ENCODE measurements at regions not wholly inside any gene's neighbourhood (a gene's known extent, or its start where the extent isn't known, plus 50 kb on each side); places are given as distances from the start of the nearest gene placed in this dataset.

DNA sequence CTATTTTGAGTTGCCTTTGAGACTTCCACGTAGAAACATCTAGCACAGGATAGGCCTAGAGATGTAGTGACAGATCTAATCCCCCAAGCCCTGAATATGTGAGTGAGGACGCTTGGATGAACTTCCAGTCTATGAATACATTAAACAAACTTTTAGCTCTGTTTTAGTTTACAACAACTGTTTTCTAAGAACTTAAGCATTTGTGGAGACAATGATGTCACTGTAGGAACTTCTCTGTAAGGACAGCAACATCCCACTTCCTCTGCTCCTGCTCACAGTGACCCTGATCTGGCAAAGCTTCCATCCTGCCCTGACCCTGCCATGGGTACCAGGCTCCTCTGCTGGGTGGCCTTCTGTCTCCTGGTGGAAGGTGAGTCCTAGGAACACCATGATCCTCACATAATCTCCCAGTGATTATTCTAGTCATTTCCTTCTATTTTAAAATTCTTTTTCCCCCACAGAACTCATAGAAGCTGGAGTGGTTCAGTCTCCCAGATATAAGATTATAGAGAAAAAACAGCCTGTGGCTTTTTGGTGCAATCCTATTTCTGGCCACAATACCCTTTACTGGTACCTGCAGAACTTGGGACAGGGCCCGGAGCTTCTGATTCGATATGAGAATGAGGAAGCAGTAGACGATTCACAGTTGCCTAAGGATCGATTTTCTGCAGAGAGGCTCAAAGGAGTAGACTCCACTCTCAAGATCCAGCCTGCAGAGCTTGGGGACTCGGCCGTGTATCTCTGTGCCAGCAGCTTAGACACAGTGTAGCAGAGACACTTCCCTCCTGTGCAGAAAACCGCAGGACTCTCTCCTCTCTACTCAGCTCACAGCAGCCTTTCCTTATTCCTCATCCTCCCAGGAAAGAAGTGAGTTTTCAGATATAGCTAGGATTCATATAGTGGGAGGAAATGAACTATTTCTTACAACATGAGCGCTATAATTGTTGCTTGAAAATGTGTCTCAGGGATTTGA lies 194.4 kb upstream of the PRSS1 start:
- no peak for TF ChIP-seq POLR2A (IDR thresholded peaks at IDR 0.05)
- TF ChIP-seq, protein P1, sequence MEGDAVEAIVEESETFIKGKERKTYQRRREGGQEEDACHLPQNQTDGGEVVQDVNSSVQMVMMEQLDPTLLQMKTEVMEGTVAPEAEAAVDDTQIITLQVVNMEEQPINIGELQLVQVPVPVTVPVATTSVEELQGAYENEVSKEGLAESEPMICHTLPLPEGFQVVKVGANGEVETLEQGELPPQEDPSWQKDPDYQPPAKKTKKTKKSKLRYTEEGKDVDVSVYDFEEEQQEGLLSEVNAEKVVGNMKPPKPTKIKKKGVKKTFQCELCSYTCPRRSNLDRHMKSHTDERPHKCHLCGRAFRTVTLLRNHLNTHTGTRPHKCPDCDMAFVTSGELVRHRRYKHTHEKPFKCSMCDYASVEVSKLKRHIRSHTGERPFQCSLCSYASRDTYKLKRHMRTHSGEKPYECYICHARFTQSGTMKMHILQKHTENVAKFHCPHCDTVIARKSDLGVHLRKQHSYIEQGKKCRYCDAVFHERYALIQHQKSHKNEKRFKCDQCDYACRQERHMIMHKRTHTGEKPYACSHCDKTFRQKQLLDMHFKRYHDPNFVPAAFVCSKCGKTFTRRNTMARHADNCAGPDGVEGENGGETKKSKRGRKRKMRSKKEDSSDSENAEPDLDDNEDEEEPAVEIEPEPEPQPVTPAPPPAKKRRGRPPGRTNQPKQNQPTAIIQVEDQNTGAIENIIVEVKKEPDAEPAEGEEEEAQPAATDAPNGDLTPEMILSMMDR (IDR thresholded peaks at IDR 0.05), result no peak
